Fibroblast of lung (primary cell): ENCODE measurements at regions not wholly inside any gene's neighbourhood (a gene's known extent, or its start where the extent isn't known, plus 50 kb on each side); places are given as distances from the start of the nearest gene placed in this dataset.

ENCODE experiments used
- EZH2 ChIP-seq: IDR thresholded peaks from 2 replicates; pipeline ENCODE4 v1.5.1; 2012; ENCODE audit warnings: low read length, control low read depth, mild to moderate bottlenecking; ENCODE audit errors: missing control alignments
- TF ChIP-seq, protein P1 (sequence below), 2 donors: IDR thresholded peaks in 1 of 2; conservative IDR thresholded peaks in 1 of 2; 1 replicate in 1 of 2; 2 replicates in 1 of 2; pipeline ENCODE4 v1.5.1; 2011 to 2012; ENCODE audit warnings: low read length in 2 of 2, control low read depth in 1 of 2, inconsistent platforms in 1 of 2, low read depth in 1 of 2, mild to moderate bottlenecking in 1 of 2

DNA sequence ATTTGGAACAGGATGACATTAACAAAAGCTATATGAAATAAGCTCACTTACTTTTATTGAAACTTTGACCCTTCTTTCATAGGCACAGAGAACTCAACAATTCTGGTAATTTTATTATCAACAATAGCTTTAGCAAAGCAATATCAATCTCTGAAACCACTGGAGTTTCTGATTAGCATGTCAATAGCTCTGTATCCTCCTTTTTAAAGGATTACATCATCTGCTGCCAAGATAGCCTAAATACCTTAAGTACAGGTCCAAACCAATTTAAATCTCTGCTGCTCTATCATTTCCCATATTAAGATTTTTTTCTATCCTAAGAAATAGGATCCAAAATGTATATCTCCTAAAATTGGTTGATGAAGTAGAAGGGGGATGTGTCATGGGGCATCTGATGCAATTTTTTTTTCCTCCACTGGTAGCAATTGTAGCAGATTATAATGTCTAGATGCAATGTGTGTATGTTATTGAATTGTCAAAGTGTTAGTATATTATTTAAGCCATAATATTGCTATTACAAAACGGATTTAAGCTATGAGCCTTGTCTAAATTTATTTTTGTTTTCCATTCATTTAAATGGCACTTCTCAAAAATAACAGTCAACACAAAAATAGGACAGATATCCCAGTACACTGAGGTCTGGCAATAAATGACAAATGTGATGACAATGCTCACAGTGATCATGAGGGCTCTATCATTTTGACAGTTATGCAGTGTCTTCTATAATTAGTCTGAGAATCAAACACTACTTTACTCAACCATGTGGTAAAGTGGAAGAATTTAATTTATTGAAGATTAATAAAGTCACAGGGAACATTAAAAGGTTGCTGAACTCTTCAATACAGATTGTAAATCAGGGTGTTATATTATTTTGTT lies 328.4 kb downstream of the CDH7 start:
- TF ChIP-seq, protein P1, sequence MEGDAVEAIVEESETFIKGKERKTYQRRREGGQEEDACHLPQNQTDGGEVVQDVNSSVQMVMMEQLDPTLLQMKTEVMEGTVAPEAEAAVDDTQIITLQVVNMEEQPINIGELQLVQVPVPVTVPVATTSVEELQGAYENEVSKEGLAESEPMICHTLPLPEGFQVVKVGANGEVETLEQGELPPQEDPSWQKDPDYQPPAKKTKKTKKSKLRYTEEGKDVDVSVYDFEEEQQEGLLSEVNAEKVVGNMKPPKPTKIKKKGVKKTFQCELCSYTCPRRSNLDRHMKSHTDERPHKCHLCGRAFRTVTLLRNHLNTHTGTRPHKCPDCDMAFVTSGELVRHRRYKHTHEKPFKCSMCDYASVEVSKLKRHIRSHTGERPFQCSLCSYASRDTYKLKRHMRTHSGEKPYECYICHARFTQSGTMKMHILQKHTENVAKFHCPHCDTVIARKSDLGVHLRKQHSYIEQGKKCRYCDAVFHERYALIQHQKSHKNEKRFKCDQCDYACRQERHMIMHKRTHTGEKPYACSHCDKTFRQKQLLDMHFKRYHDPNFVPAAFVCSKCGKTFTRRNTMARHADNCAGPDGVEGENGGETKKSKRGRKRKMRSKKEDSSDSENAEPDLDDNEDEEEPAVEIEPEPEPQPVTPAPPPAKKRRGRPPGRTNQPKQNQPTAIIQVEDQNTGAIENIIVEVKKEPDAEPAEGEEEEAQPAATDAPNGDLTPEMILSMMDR (conservative IDR thresholded peaks at IDR 0.05 in 1 of 2, IDR thresholded peaks at IDR 0.05 in 1 of 2; ENCODE audit: low read depth in 1 of 2, low read length in 2 of 2), result no peak
- TF ChIP-seq EZH2, result no peak
